ENCODE measurements at regions not wholly inside any gene's neighbourhood (a gene's known extent, or its start where the extent isn't known, plus 50 kb on each side); places are given as distances from the start of the nearest gene placed in this dataset.
"Not testable (repeated sequence)": the region's sequence is repeated elsewhere in the genome, so short reads cannot be mapped to it uniquely, and the experiment has no call there.

DNA sequence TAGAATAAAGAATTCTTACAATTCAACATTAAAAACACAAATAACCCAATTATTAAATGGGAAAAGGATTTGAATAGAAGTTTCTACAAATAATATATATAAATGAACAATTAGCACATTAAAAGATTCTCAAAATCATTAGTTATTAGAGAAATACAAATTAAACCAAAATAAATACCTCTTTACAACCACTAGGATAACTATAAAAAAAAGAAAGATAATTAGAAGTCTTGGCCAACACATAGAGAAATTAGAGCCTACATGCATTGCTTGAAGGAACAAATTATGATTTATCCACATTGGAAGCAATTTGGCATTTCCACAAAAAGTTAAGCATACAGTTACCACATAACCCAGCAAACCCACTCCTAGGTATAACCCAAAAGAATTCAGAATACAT, 502.3 kb upstream of the UBE2E2 start:
- Histone ChIP-seq H3K27ac (no peak overlapping the region), H3K4me1 (no peaks in the 10 kb centered on the region), H3K4me3 (no peak overlapping the region), H3K27me3 (no peaks in the 10 kb centered on the region), H3K9me3 (no peaks in the 10 kb centered on the region), H3K36me3 (no peaks in the 10 kb centered on the region)
- TF ChIP-seq CTCF (IDR thresholded peaks at IDR 0.05), result no peak
- DNase-seq (ENCODE audit: low spot score), result no peak

DNA sequence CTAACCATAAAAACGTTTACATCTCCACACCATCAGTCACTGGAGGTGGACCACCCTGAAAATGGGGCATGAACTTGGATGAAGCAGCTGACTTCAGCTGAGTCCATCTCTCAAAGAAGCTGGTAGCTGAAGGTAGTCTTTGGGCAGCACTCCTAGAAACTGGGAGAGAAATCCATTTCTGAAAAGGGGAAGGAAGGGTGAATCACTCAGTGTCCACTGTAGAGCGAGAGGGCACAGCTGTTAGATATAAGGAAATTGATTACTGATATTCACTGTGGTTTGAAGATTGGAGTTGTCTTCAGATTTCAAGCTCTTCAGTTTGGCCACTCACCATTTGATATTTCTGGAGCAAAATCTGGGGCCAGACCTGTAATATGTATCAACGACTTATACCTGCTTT, 499.0 kb upstream of the UBE2E2 start:
- H3K27ac ChIP-seq, result no peak overlapping the region
- no peak overlapping the region for H3K4me3 ChIP-seq
- TF ChIP-seq CTCF (IDR thresholded peaks at IDR 0.05), result no peak
- H3K4me1 ChIP-seq, result no peaks in the 10 kb centered on the region
- no peaks in the 10 kb centered on the region for H3K36me3 ChIP-seq
- H3K27me3 ChIP-seq, result no peaks in the 10 kb centered on the region
- H3K9me3 ChIP-seq, result peaks cover 0 to 5% of the 10 kb centered on the region in 2 donors
- no peak for DNase-seq (ENCODE audit: low spot score)

- no peak for TF ChIP-seq CTCF (IDR thresholded peaks at IDR 0.05)
- no peak for DNase-seq (ENCODE audit: low spot score)
- no peaks in the 10 kb centered on the region for H3K4me1 ChIP-seq
Measured at GRCh38 chr3:22704571-22705354, 498.4 kb upstream of the UBE2E2 start.

GRCh38 chr3:22706922-22707321, 496.2 kb upstream of the UBE2E2 start:
- not testable (repeated sequence) for H3K4me1 ChIP-seq; H3K27ac ChIP-seq; H3K36me3 ChIP-seq; H3K27me3 ChIP-seq; DNase-seq (ENCODE audit: low spot score); H3K9me3 ChIP-seq; H3K4me3 ChIP-seq

More at GRCh38 chr3:22704571-22705354, 498.4 kb upstream of the UBE2E2 start:
- Histone ChIP-seq H3K27me3 (no peaks in the 10 kb centered on the region), H3K36me3 (no peaks in the 10 kb centered on the region), H3K27ac (no peak overlapping the region), H3K4me3 (no peak overlapping the region), H3K9me3 (peaks cover 0 to 5% of the 10 kb centered on the region in 2 donors)

DNA sequence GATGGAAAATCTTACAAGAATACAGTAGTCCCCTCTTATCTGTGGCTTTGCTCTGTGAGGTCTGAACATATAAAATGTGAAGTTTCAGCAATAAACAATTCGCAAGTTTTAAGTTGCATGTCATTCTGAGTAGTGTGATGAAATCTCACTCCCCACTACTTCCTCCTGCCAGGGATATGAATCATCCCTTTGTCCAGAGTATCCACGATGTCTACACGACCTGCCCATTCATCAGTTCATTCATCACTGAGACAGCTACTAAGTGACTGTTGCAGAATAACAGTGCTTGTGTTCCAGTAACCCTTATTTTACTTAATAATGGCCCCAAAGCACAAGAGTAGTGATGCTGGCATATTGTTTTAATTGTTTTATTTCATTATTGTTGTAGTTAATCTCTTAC, 489.2 kb upstream of the UBE2E2 start:
- Histone ChIP-seq H3K9me3 (no peaks in the 10 kb centered on the region), H3K36me3 (no peaks in the 10 kb centered on the region), H3K27ac (no peak overlapping the region), H3K4me1 (no peaks in the 10 kb centered on the region), H3K4me3 (no peak overlapping the region), H3K27me3 (no peaks in the 10 kb centered on the region)
- TF ChIP-seq CTCF (IDR thresholded peaks at IDR 0.05), result no peak
- no peak for DNase-seq (ENCODE audit: low spot score)

DNA sequence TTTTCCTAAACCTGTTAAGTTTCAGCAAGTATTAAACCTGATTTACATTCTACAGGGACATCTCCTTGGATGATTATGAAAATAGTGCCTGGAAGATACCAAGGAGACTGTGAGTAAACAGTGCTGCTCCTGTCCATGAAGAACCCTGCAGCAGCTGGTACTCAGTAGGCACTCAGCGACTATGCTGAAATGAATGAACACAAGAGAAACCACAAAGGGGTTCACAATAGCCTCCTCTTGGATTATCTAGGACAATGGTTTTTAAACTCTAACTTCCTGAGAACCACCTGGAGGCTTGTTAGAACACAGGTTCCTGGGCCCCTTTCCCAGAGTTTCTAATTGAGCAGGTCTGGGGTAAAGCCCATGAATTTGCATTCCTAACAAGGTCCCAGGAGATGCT, 488.4 kb upstream of the UBE2E2 start:
- Histone ChIP-seq H3K4me1 (no peaks in the 10 kb centered on the region), H3K9me3 (no peaks in the 10 kb centered on the region), H3K36me3 (no peaks in the 10 kb centered on the region), H3K4me3 (no peak overlapping the region), H3K27me3 (no peaks in the 10 kb centered on the region), H3K27ac (no peak overlapping the region)
- TF ChIP-seq CTCF (IDR thresholded peaks at IDR 0.05), result no peak
- DNase-seq (ENCODE audit: low spot score), result no peak
